ENCODE measurements at regions not wholly inside any gene's neighbourhood (a gene's known extent, or its start where the extent isn't known, plus 50 kb on each side); places are given as distances from the start of the nearest gene placed in this dataset.

DNA sequence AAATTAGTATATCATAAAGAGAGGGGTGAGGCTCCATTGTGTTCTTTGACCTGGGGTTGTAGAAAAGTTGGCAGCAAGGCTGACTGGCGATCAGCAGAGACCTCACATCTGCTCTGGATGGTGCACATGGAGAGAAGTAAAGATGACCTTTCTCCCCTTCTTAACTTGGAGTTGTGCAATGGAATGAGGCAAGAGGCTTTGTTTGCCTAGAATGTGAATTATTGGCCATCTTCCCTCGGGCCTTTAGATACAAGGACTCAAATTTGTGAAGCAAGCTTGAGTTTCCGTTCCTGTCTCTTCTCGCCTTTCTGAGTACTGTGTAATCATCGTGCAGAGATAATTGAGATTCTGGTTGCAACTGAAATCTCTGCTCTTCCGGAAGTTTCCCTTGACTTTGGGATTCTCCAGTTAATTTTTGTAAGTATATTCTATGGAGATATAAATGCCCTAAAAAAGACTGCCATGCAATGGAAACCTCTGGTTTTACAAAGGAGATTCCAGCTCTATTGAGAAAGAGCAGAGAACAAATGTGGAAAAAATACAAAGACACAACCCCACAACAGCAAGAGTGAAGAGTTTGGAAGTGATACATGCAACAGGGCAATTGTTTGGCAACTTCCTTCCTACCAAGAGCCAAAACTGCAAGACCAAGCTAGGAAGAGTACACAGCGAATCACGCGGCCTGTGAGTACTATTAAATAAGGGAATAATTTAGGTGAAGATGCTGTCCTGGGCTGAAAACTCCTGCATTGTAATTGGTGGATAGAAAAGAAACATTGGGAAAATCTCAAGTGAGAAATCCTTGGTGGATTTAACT, 542.3 kb upstream of the NRP1 start:
- no peak for TF ChIP-seq SIN3A (IDR thresholded peaks at IDR 0.05; ENCODE audit: borderline replicate concordance, insufficient read depth, low read length)
- TF ChIP-seq, protein P1, sequence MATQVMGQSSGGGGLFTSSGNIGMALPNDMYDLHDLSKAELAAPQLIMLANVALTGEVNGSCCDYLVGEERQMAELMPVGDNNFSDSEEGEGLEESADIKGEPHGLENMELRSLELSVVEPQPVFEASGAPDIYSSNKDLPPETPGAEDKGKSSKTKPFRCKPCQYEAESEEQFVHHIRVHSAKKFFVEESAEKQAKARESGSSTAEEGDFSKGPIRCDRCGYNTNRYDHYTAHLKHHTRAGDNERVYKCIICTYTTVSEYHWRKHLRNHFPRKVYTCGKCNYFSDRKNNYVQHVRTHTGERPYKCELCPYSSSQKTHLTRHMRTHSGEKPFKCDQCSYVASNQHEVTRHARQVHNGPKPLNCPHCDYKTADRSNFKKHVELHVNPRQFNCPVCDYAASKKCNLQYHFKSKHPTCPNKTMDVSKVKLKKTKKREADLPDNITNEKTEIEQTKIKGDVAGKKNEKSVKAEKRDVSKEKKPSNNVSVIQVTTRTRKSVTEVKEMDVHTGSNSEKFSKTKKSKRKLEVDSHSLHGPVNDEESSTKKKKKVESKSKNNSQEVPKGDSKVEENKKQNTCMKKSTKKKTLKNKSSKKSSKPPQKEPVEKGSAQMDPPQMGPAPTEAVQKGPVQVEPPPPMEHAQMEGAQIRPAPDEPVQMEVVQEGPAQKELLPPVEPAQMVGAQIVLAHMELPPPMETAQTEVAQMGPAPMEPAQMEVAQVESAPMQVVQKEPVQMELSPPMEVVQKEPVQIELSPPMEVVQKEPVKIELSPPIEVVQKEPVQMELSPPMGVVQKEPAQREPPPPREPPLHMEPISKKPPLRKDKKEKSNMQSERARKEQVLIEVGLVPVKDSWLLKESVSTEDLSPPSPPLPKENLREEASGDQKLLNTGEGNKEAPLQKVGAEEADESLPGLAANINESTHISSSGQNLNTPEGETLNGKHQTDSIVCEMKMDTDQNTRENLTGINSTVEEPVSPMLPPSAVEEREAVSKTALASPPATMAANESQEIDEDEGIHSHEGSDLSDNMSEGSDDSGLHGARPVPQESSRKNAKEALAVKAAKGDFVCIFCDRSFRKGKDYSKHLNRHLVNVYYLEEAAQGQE (IDR thresholded peaks at IDR 0.05; ENCODE audit: insufficient read depth in 1 of 2, low read depth in 2 of 2, low read length in 2 of 2) = no peak
- no peak for TF ChIP-seq FOXP2 (optimal IDR thresholded peaks at IDR 0.05; ENCODE audit: borderline replicate concordance, extremely low read depth, extremely low read length, insufficient read depth)
- TF ChIP-seq TAF1 (IDR thresholded peaks at IDR 0.05; ENCODE audit: borderline replicate concordance, insufficient read depth, low read length) = no peak
- no peak for TF ChIP-seq POLR2AphosphoS5 (IDR thresholded peaks at IDR 0.05; ENCODE audit: low read depth, low read length)

DNA sequence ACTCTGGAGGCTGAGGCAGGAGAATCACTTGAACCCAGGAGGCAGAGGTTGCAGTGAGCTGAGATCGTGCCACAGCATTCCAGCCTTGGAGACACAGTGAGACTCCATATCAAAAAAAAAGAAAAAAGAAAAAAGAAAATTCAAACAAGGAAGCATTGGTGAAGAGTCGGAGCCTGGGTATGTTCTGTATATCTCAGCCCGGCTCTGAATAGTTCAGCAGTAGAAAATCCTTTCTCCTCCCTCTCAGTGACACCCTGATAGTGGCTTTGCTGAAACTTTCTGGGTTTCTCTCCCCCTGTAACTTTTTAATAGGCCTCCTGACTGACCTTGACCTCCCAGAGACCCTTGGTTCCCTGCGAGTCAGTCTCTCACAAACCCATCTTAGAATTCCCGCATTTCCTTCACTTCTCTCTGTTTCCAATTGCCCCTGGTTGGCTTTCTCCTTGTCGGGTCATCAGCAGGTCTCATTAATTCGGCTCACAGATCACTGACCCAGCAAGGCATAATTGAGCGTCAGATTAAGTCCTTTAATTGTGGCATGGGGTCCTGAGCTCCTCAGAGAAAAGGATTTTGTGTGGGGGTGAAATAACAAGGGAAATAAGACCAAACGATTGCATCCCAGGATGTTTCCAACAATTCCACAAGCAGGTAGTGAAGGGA, 541.6 kb upstream of the NRP1 start:
- no peak for TF ChIP-seq FOXP2 (optimal IDR thresholded peaks at IDR 0.05; ENCODE audit: borderline replicate concordance, extremely low read depth, extremely low read length, insufficient read depth)
- TF ChIP-seq POLR2AphosphoS5 (IDR thresholded peaks at IDR 0.05; ENCODE audit: low read depth, low read length) = no peak
- TF ChIP-seq, protein P1 (IDR thresholded peaks at IDR 0.05; ENCODE audit: insufficient read depth in 1 of 2, low read depth in 2 of 2, low read length in 2 of 2) = no peak
- TF ChIP-seq TAF1 (IDR thresholded peaks at IDR 0.05; ENCODE audit: borderline replicate concordance, insufficient read depth, low read length) = no peak
- TF ChIP-seq SIN3A (IDR thresholded peaks at IDR 0.05; ENCODE audit: borderline replicate concordance, insufficient read depth, low read length) = no peak

DNA sequence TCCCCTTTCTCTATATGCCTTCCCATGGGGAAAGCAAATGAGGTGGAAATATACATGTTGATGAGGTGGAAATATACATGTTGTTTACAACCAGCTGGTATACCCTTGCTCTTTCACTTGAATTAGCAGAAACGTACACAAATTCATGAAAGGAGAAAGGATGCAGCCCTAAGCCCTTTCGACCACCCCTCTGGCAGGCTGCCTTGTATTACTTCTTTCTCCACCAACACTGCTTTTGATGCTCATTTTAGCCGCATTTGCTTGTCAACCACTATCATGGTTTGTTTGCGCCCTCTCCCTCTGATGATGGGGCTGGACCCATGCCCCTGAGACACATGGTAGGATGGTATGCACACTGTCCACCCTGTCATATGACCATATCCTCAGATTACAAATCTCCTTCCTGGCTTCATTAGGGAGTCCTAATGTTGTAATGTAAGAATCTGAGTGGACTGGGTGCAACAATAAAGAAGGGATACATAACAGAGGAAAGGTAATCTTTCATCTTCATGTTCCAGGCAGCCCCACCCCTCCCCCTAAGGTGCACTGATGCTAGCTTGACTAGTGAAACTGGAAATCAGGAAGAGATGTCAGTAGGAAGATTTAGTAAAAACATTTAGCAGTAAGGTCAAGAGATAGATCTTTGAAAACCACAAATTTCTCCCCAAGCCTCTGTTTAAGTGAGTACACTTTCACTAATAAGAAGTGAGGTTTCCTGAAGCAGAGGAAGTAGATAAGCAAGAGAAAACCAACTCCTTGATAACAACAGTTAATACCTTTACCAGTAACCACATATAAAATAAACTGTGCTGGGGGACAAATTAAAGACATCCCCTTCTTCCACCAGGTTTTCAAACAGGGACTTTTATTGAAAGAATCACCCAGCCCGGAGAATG, 536.8 kb upstream of the NRP1 start:
- TF ChIP-seq TAF1 (IDR thresholded peaks at IDR 0.05; ENCODE audit: borderline replicate concordance, insufficient read depth, low read length) = no peak
- TF ChIP-seq SIN3A (IDR thresholded peaks at IDR 0.05; ENCODE audit: borderline replicate concordance, insufficient read depth, low read length) = no peak
- no peak for TF ChIP-seq POLR2AphosphoS5 (IDR thresholded peaks at IDR 0.05; ENCODE audit: low read depth, low read length)
- TF ChIP-seq, protein P1 (IDR thresholded peaks at IDR 0.05; ENCODE audit: insufficient read depth in 1 of 2, low read depth in 2 of 2, low read length in 2 of 2) = no peak
- no peak for TF ChIP-seq FOXP2 (optimal IDR thresholded peaks at IDR 0.05; ENCODE audit: borderline replicate concordance, extremely low read depth, extremely low read length, insufficient read depth)

DNA sequence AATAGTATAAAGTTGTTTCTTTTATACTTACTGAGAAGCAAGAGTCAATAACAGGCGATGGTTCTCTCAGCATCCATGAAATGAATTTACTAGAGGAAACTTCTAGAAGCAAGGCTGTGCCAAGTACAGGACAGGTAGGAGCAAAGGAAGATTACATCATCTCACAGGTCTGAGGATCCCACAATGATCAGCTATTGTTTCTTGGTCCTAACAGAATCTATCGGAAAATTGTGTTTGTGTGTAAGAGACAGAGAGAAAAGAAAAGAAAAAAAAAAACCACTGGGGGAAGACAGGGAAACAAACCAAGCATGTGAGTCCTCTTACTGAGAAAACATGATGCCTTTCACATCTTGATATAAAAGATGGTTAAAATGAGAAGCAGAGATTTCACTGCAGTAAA, 535.0 kb upstream of the NRP1 start:
- TF ChIP-seq TAF1 (IDR thresholded peaks at IDR 0.05; ENCODE audit: borderline replicate concordance, insufficient read depth, low read length) (no peak), POLR2AphosphoS5 (IDR thresholded peaks at IDR 0.05; ENCODE audit: low read depth, low read length) (no peak), SIN3A (IDR thresholded peaks at IDR 0.05; ENCODE audit: borderline replicate concordance, insufficient read depth, low read length) (no peak), FOXP2 (optimal IDR thresholded peaks at IDR 0.05; ENCODE audit: borderline replicate concordance, extremely low read depth, extremely low read length, insufficient read depth) (no peak)
- TF ChIP-seq, protein P1 (IDR thresholded peaks at IDR 0.05; ENCODE audit: insufficient read depth in 1 of 2, low read depth in 2 of 2, low read length in 2 of 2) = no peak

Data from PFSK-1 (cell line).